ENCODE measurements at regions not wholly inside any gene's neighbourhood (a gene's known extent, or its start where the extent isn't known, plus 50 kb on each side); places are given as distances from the start of the nearest gene placed in this dataset.

DNA sequence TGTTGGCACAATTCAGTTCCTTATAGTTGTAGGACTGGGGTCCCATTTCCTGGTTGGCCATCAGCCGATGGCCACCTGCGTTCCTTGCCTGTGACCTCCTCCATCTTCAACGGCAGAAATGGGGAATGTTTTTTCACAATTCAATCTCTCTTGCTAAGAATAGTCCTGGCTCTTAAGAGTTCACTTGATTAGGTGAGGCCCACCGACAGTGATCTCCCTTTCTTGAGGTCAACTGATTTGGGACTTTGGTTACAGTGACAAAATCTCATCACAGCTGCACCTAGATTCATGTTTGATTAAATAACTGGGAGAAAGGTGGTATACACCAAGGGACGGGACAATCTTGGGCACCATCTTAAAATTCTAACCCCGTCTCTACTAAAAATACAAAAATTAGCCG is 139.1 kb upstream of the DTNBP1 start:
- TF ChIP-seq EZH2 (IDR thresholded peaks at IDR 0.05; ENCODE audit: insufficient read depth, poor library complexity, severe bottlenecking), result no peak
- TF ChIP-seq EZH2phosphoT487 (IDR thresholded peaks at IDR 0.05; ENCODE audit: insufficient read depth, low read depth), result no peak

Measured in GM23248 (cell line).